Adrenal gland (tissue), 9 donors: ENCODE measurements at regions not wholly inside any gene's neighbourhood (a gene's known extent, or its start where the extent isn't known, plus 50 kb on each side); places are given as distances from the start of the nearest gene placed in this dataset.

ENCODE experiments used
- DNase-seq, 7 donors: peaks; one replicate each; pipeline ENCODE4 v3.0.0-alpha.2; 2019 to 2020
- H3K27ac ChIP-seq, 5 donors: fragments of 200-600 bp; sonication (generic) in 4 of 5; 1 replicate in 3 of 5; 2 replicates in 2 of 5; pipeline versions ENCODE4 v1.5.1 to v1.8.0; 2016 to 2020; ENCODE audit warnings: mild to moderate bottlenecking in 1 of 5
- H3K27me3 ChIP-seq: fragments of 200-600 bp; 2 replicates; pipeline ENCODE4 v1.8.0; 2021
- H3K36me3 ChIP-seq, 2 donors: fragments of 200-600 bp; replicated peaks in 1 of 2; 1 replicate in 1 of 2; 2 replicates in 1 of 2; pipeline versions ENCODE4 v1.5.1 to v1.8.0; 2018 to 2022
- H3K4me1 ChIP-seq, 2 donors: fragments of 200-600 bp; replicated peaks in 1 of 2; 1 replicate in 1 of 2; 2 replicates in 1 of 2; pipeline versions ENCODE4 v1.5.1 to v1.8.0; 2018 to 2021
- H3K4me3 ChIP-seq, 4 donors: fragments of 200-600 bp; sonication (generic) in 3 of 4; one replicate each; pipeline ENCODE4 v1.5.1; 2016 to 2018
- H3K9me3 ChIP-seq, 3 donors: fragments of 200-600 bp; sonication (generic) in 1 of 3; replicated peaks in 1 of 3; 1 replicate in 2 of 3; 2 replicates in 1 of 3; pipeline versions ENCODE4 v1.5.1 to v1.8.0; 2016 to 2021
- CTCF ChIP-seq, 6 experiments: fragments of 450-650 bp in 4 of 6; fragments of 200-600 bp in 2 of 6; sonication (generic) in 1 of 6; IDR thresholded peaks; 1 replicate in 5 of 6; 2 replicates in 1 of 6; pipeline versions ENCODE4 v1.5.1 to v1.8.0; 2016 to 2021; ENCODE audit warnings: antibody characterized with exemption in 6 of 6, mild to moderate bottlenecking in 2 of 6, moderate library complexity in 1 of 6
- POLR2A ChIP-seq, 2 donors: fragments of 450-650 bp; IDR thresholded peaks; one replicate each; pipeline ENCODE4 v1.6.1; 2017; ENCODE audit warnings: antibody characterized with exemption in 2 of 2, mild to moderate bottlenecking in 2 of 2, moderate library complexity in 1 of 2
- WGBS, 4 donors: extraction: QIAGEN DNeasy Blood & Tissue Kit in 2 of 4; methylation state at CpG; one replicate each; pipeline versions ENCODE4 v1.1.5 to v1.1.7; 2013 to 2017; 5-methylcytosine and 5-hydroxymethylcytosine counted together
- intact Hi-C, 2 donors: fragments of 100-400 bp; cut with DNase I; formaldehyde crosslinking; loops; one replicate each; pipeline versions ENCODE4 v1.14.1 to v1.15.0; 2022 to 2023
- donor health status: healthy with polysubstance abuse.
- donor health status: Bipolar disorder and iron deficiency.
- donor health status: DM: yes; HTN: yes; CAD: no.
- donor health status: DM: no; HTN: no; CAD: no.
- donor health status: DM: no; HTN: no; CAD: no.

DNA sequence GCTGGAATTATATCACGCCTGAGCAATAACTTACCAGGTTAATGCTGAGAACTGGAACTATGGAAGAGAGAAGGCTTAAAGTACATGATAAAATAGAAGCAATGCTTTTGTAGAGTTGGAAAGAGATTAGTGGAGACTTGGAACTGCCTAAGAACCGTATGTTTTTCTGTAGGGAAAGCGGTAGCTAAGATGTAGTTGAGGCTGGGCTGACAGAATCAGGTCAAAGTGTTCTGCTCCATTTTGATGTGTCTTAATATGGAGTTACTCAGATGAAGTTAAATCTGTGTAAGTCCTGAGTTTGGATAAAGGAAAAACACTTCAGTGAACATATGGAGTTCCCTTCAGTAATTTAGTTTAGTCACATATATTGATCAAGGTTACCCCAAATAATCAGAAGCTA, 860.9 kb upstream of the CXADR start:
- WGBS, 4 donors: 89 to 95% (median 91%) methylated on average over 3 of the region's 3 CpGs
- Histone ChIP-seq H3K4me3 (no peak overlapping the region), H3K4me1 (no peaks in the 10 kb centered on the region), H3K9me3 (no peaks in the 10 kb centered on the region), H3K27ac (no peak overlapping the region), H3K27me3 (no peaks in the 10 kb centered on the region), H3K36me3 (no peaks in the 10 kb centered on the region)
- no peak for TF ChIP-seq POLR2A (IDR thresholded peaks at IDR 0.05)
- no peak for TF ChIP-seq CTCF (IDR thresholded peaks at IDR 0.05)
- intact Hi-C loops: no loop called here
- DNase-seq: no peak

DNA sequence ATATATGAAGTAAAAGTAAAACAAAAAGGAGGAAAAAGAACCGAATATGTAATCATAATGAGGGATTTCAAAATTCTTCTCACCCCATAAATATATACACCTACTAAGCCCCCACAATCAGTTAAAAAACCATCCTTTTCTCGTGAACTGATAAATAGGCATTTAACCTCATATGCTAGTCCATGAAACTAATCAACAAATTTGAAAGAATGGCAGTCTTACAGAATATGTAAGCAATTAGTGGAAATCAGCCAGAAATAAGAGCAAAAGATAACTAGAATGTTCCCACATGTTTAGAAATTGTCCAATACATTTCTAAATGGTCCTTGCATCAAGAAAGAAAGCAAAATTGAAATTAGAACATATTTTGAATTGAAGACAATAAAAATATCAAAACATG, 849.4 kb upstream of the CXADR start:
- 77 to 89% (median 81%) methylated on average over 2 of the region's 2 CpGs for WGBS, 4 donors
- TF ChIP-seq CTCF (IDR thresholded peaks at IDR 0.05) (no peak), POLR2A (IDR thresholded peaks at IDR 0.05) (no peak)

GRCh38 chr21:16667395-16667794, 845.4 kb upstream of the CXADR start:
- TF ChIP-seq POLR2A (IDR thresholded peaks at IDR 0.05) (no peak), CTCF (IDR thresholded peaks at IDR 0.05) (no peak)
- Histone ChIP-seq H3K27me3 (no peaks in the 10 kb centered on the region), H3K27ac (no peak overlapping the region), H3K4me1 (no peaks in the 10 kb centered on the region), H3K36me3 (no peaks in the 10 kb centered on the region), H3K9me3 (no peaks in the 10 kb centered on the region), H3K4me3 (no peak overlapping the region)
- no peak for DNase-seq
- WGBS, 4 donors: 80 to 86% (median 84%) methylated on average over 2 of the region's 2 CpGs
- intact Hi-C loops: no loop called here

More for the DNA sequence above, 849.4 kb upstream of the CXADR start:
- Histone ChIP-seq H3K27me3 (no peaks in the 10 kb centered on the region), H3K4me1 (no peaks in the 10 kb centered on the region), H3K4me3 (no peak overlapping the region), H3K9me3 (no peaks in the 10 kb centered on the region), H3K36me3 (no peaks in the 10 kb centered on the region), H3K27ac (no peak overlapping the region)
- no peak for DNase-seq
- intact Hi-C loops: no loop called here

GRCh38 chr21:16674949-16675348, 837.9 kb upstream of the CXADR start:
- H3K4me3 ChIP-seq: no peak overlapping the region
- H3K9me3 ChIP-seq: no peaks in the 10 kb centered on the region
- intact Hi-C loops: no loop called here
- H3K27ac ChIP-seq: no peak overlapping the region
- no peak for DNase-seq
- no peaks in the 10 kb centered on the region for H3K4me1 ChIP-seq
- 60 to 85% (median 74%) methylated on average over 2 of the region's 2 CpGs for WGBS, 4 donors
- H3K36me3 ChIP-seq: no peaks in the 10 kb centered on the region
- no peaks in the 10 kb centered on the region for H3K27me3 ChIP-seq
- TF ChIP-seq CTCF (IDR thresholded peaks at IDR 0.05) (no peak), POLR2A (IDR thresholded peaks at IDR 0.05) (no peak)
